ENCODE measurements at regions not wholly inside any gene's neighbourhood (a gene's known extent, or its start where the extent isn't known, plus 50 kb on each side); places are given as distances from the start of the nearest gene placed in this dataset.

GRCh38 chr1:4944911-4945310 lies 290.5 kb downstream of the AJAP1 start:
- DNase-seq: no peak
- Histone ChIP-seq H3K9me3 (replicated peaks) (no peaks in the 10 kb centered on the region), H3K36me3 (no peaks in the 10 kb centered on the region), H3K4me1 (peaks cover 7% of the 10 kb centered on the region), H3K27me3 (ENCODE audit: low read depth) (peaks cover 27% of the 10 kb centered on the region), H3K4me3 (no peak overlapping the region), H3K27ac (replicated peaks) (no peak overlapping the region)
- intact Hi-C loops (cut with micrococcal nuclease): no loop called here
- no peak for TF ChIP-seq CTCF (IDR thresholded peaks at IDR 0.05; ENCODE audit: borderline replicate concordance)

- TF ChIP-seq CTCF (IDR thresholded peaks at IDR 0.05; ENCODE audit: borderline replicate concordance): no peak
- Histone ChIP-seq H3K27ac (replicated peaks) (no peak overlapping the region), H3K36me3 (no peaks in the 10 kb centered on the region), H3K4me1 (peaks cover 7% of the 10 kb centered on the region), H3K4me3 (no peak overlapping the region), H3K9me3 (replicated peaks) (no peaks in the 10 kb centered on the region), H3K27me3 (ENCODE audit: low read depth) (peaks cover 18% of the 10 kb centered on the region)
- intact Hi-C loops (cut with micrococcal nuclease): no loop called here
- no peak for DNase-seq
Measured at GRCh38 chr1:4944072-4944471, 289.7 kb downstream of the AJAP1 start.

- Histone ChIP-seq H3K4me3 (no peak overlapping the region), H3K27ac (replicated peaks) (no peak overlapping the region), H3K27me3 (ENCODE audit: low read depth) (no peaks in the 10 kb centered on the region), H3K36me3 (no peaks in the 10 kb centered on the region), H3K9me3 (replicated peaks) (no peaks in the 10 kb centered on the region), H3K4me1 (peaks cover 7% of the 10 kb centered on the region)
- DNase-seq: no peak
- no peak for TF ChIP-seq CTCF (IDR thresholded peaks at IDR 0.05; ENCODE audit: borderline replicate concordance)
- intact Hi-C loops (cut with micrococcal nuclease): no loop called here
Measured at GRCh38 chr1:4939266-4939665, 284.9 kb downstream of the AJAP1 start.

- Histone ChIP-seq H3K36me3 (no peaks in the 10 kb centered on the region), H3K27ac (replicated peaks) (no peak overlapping the region), H3K9me3 (replicated peaks) (no peaks in the 10 kb centered on the region), H3K27me3 (ENCODE audit: low read depth) (no peaks in the 10 kb centered on the region), H3K4me3 (no peak overlapping the region), H3K4me1 (peaks cover 4% of the 10 kb centered on the region)
- no peak for TF ChIP-seq CTCF (IDR thresholded peaks at IDR 0.05; ENCODE audit: borderline replicate concordance)
- DNase-seq: no peak
- intact Hi-C loops (cut with micrococcal nuclease): no loop called here
Measured at GRCh38 chr1:4937876-4938534, 283.6 kb downstream of the AJAP1 start.

- intact Hi-C loops (cut with micrococcal nuclease): no loop called here
- H3K27me3 ChIP-seq (ENCODE audit: low read depth): peaks cover 6% of the 10 kb centered on the region
- DNase-seq: no peak
- TF ChIP-seq CTCF (IDR thresholded peaks at IDR 0.05; ENCODE audit: borderline replicate concordance): peak; percentile 12
- H3K4me1 ChIP-seq: peaks cover 1% of the 10 kb centered on the region
- no peak overlapping the region for H3K4me3 ChIP-seq
- H3K27ac ChIP-seq (replicated peaks): no peak overlapping the region
- no peaks in the 10 kb centered on the region for H3K9me3 ChIP-seq (replicated peaks)
- no peaks in the 10 kb centered on the region for H3K36me3 ChIP-seq
Measured at GRCh38 chr1:4935807-4936206, 281.4 kb downstream of the AJAP1 start.
